Inferior parietal cortex (tissue), 1 donor: ENCODE measurements at regions not wholly inside any gene's neighbourhood (a gene's known extent, or its start where the extent isn't known, plus 50 kb on each side); places are given as distances from the start of the nearest gene placed in this dataset.

ENCODE experiments used
- DNase-seq: peaks from one replicate; pipeline ENCODE4 v3.0.0-alpha.2; 2016; ENCODE audit errors: extremely low spot score

DNA sequence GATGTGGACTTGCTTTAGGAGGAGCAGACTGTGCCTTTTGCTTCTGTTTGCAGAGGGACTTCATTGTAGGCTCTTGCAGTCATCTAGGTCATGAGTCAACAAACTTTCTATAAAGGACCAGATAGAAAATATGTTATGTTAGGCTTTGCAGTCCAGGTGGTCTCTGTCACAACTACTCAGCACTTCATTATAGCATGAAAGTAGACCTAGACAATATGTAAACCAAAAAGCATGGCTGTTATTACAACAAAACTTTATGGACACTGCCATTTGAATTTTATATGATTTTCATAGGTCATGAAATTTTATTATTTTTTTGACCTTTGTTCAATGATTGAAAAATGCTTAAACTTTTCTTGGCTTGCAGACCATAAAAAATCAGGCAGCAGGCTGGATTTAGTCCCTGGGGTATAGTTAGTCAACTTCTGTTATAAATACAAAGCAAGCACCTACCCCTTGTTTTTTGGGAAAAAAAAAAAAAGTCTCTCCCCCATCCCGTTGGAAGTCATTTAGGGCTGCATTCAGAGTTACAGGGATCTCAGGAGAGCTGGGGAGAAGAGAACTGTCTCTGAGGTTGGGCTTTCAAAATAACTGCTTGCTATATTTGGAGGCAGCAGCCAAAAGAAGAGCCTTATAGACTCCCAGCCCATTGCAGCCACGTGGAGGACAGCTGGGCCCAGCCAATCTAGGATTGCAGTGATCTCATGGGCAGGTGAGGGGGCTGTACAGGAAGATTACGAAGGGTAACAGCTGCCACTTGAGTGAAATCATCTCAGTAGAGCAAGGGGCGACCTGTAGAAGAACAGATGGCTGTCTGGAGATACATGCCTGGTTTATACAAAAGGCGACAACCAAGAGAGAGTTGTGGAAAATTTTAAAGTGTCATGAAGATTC, 136.6 kb upstream of the TNC start:
- DNase-seq, result no peak

DNA sequence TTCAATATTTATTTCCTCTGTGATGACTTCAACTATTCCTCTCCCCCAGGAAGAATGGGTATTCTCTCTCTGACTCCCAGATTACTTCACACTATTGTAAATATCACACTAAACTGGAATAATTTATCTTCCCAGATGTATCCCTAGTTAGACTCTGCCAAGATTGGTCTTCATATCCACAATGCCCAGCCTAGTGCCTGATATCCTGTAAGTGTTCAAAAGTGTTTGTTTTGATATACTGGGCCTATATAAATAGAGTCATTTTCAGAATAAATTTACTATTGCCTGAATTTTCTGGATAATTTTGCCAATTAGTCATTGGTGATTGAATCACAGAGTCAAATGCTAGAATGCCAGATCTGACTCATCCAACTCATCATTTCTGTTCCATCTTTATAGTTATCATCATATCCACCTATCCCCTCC, 143.7 kb upstream of the TNC start:
- DNase-seq, result no peak

DNA sequence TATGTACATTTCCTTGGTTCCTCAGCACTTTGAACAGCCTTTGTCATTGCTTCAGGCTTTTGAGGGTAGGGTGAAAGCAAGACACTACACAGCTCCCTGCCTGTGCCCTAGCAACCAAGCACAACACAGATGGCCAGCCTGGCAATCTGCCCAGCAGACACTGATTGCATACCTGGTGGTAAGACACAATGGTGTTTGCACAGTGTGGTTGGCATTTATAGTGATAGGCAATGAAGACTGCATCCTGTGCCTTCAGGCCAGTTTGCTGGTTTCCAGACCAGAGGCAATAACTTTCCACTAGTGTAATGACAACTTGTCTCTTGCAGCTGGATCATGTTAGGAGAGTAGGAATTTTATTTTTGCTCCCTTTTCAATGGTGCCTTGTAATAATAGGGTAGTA, 144.5 kb upstream of the TNC start:
- DNase-seq, result no peak

DNA sequence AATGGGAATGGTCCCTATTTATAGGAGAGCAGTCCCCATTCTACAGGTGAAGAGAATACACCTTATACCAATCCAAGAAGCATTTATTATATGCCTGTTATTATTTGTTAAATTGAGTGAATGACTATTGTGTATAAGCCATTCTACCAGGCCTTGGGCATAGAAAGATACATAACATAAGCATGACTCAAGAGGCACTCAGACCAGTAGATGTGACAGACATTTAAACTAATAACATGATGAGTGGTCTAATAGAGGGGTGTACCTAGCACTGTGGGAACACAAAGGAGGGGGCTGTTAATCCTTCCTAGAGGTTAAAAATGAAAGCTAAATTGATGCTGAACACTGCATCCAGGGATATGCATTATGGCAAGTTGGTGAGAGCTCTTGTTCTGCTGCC, 145.0 kb upstream of the TNC start:
- DNase-seq, result no peak

DNA sequence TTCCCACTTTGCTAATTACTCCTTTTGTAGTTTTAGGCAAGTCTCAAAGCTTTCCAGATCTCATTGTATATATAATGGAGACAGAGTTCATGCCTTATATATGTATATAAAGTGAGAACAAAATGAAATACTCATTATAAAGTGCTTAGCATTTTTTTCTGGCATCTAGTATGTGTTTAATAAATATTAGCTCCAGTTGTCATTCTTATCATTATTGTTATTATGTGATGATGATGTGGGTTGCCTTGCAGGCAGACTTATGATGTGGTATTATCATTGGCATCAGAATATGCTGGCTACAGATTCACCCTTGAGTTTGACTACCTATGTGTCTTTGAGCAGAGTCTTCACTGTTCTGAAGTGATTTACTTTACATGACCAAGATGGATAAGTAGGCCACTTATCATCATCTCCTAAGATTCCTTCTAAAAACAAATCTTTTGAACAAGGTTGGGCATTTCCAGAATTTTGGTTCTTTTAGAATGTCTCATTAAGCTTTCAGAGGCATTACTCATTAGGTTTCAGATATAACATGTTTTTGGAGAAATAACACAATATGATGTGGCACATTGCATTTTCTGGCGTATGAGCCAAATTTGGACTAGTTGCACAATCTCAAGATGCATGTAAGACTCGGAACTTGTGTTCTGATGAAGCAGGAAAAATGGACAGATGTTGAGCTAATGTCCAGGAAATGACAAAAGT, 145.6 kb upstream of the TNC start:
- DNase-seq, result no peak

DNA sequence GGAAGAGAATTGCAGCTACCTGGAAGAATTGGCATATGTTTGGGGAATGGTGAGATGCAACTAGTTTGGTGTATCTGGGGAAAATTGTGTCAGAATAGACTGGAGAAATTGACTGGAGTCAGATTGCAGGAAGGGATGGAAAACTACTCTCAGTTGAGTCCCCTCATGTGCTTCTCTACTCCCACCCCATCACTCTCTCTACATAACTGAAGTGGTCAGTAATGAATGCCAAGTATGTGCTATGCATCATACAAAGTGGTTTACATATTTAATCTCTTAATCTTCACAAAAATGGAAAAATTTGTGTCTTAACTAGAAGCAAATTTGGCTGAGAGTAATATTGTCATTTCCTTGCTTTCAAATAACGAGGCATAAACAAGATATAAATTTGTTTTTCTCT, 146.4 kb upstream of the TNC start:
- DNase-seq, result no peak

DNA sequence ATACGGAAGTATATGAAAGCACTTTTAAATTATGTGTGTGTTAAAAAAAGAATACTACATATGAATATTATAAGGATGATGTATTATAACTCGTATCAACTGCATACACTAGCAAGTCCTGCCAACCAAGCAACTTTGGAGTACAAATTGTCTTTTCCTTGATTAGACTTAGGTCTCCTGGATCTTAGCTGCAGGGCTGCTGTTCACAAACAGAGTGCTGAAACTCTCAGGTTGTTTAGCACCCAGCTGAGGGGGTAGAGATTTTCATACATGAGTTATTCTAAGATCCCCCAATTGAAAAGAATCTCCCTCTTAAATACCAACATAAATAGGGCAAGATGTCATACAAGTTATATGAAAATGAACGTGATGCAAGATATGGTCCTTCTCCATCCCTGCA, 149.8 kb upstream of the TNC start:
- DNase-seq, result no peak

DNA sequence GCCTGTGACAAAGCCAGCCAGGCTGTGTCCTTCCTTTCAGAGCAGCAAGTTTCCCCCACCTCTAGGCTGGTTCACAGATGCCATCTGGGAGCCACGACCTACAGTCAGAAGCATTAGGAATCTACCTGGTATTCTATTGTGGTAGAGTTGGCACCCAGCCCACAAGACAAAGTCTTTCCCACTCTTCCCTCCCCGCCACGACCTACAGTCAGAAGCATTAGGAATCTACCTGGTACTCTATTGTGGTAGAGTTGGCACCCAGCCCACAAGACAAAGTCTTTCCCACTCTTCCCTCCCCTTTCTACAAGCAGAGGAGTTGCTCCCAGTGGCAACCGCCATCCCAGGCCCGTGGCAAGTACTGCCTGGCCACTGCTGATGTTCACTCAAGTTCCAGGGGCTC, 157.8 kb upstream of the TNC start:
- DNase-seq, result no peak

DNA sequence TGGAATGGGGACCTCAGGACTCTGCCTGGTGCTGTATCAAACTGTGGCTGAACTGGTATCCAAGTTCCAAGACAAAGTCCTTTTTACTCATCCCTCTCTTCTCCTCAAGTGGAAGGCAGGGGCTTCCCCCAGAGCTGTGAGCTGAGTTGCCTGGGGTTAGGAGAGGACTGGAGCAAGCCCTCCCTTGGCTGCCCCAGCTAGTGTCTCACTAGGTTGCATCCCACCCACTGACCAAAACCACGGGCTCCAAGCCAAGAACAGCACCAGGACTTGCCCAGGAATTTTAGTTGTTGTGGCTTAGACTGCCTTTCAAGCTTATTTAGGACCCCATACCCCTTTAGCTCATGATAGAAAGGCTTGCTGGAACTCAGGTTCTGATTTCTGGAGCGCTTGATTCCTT, 158.7 kb upstream of the TNC start:
- no peak for DNase-seq

DNA sequence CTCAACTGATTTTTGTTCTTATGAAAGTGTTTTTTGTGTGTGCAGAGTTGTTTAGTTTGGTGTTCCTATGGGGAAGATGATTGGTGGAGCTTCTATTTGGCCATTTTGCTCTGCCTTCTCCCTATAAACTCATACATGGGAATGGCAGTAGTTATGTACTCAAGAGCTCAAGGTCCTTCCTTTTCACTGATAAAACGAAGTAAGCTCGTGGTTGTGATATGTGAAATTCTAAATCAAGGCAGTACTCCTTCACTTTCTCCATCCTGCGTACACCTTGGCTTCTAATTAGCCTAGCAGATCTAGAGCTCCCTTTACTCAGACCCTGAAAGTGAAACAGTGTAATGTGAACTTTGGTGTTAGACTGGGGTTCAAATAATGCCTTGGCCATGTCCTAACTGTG, 159.3 kb upstream of the TNC start:
- no peak for DNase-seq

DNA sequence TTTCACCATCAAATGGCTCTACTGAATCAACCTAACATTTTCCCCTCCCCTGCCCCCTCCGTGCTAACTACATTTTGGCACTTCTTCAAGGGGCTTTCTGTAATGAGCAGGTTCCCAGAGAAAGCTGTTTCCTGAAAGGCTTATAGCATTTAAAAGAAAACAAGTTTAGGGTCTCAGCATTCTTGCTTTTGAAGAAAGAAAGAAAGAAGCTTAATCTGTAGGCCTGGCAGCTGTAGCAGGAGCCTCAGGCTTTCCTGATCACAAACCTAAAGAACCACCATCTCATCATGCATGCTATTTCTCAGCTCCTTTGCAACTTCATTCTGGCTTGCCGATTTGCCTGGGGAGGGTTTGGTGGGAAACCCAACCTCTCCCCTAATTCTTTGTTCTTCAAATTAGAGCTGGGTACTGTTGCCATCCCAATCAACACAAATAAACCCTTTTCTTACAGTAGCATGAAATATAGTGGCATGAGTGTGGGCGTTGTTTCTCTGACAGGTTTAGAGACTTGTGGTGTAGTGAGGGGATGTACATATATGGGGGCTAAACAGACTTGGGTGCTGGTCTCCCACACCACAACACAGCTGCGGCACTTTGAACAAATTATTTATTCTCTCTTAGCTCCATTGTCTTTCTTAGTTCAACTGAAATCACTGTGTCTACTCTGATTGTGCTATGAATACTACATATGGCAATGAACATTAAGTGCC, 160.5 kb upstream of the TNC start:
- DNase-seq, result no peak

DNA sequence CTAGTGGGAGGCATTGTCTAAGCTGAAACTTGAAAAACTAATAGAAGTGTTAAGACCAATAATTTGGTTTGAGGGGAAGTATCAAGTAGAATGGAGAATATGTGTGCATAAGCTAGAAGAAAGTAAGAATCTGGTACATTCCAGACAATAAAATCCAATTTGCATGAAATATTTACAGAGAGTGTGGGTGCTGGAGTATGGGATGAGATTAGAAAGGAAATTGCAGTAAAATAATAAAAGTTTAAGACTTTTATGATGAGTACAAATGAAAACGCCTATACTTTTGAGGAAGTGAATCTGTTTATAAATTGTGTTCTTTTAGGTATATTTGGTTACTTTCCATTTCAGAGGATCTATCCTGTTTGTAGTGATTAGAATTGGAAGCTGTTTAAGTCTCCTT, 165.4 kb upstream of the TNC start:
- DNase-seq, result no peak

DNA sequence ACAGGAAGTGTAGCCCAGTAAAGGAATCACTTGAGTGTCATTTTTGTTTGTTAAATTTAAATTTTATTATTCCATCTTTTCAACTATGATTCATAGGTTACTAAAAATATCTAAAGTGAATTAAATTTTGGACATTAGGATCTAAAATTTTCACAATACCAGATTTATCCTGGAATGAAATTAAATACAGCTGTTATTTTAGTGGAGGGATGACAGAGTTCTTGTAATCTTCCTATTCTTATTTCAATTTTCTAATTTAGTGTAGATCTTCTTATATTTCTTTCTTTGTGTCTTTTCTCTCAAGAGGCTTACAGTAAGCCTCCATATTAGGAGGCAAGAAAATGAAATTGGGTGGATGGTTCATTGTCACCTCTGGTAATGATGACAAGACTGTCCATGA, 167.9 kb upstream of the TNC start:
- no peak for DNase-seq

DNA sequence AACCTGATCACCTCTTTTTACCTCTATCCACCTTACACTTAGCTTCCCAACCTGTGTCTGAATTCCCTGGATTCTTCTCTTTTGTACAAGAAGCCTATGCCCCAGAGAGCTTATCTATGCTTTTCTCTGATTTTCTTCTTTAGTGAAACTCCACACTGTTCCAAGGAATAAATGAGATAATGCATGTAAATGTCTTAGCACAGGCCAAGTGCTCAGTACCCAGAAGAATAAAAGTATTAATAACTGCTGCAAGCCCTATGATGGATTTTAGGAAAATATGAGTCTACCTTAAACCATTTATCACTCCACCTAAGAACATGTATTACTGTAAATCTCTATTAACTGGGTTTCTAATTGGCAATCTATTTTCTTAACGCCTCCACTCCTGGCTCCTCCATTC, 168.5 kb upstream of the TNC start:
- DNase-seq, result no peak

DNA sequence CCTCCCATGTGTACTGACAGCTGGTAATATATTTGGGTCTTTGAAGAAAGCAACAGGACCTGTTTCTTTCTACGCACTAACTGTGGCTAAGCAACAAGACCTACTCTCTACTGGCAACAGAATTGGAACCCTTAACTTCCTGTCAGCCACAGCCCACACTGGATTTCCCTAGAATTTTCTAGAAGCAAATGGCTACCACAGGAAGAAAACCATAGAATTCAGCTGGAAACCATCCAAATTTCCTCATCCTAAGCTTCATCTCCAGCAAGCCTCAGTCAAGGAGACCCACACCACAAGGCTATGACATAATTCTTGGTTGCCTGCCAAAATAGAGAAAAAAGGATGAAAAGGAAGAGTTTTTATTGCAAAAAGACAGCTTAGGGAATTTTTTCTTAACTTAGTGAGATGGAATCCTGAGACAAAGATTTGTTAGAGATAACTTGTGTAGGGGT, 171.8 kb upstream of the TNC start:
- no peak for DNase-seq

DNA sequence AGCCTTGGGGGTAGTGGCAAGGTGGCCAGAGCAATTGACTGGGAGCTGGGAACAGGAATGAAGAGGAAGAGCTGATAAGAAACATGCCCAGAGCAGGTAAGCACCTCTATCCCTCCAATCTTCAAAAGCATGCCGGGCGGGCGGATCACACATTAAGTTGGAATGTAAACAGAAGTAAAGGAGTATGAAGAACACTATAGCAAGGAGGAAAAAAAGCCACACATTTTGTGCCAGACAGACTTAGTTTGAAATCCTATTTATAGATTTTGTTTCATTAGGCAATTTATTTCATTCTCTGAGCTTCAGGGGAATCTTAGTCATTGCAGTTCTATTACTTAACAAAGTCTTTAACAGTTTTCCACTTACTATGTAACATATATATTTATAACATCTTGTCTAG, 173.9 kb upstream of the TNC start:
- DNase-seq, result no peak

DNA sequence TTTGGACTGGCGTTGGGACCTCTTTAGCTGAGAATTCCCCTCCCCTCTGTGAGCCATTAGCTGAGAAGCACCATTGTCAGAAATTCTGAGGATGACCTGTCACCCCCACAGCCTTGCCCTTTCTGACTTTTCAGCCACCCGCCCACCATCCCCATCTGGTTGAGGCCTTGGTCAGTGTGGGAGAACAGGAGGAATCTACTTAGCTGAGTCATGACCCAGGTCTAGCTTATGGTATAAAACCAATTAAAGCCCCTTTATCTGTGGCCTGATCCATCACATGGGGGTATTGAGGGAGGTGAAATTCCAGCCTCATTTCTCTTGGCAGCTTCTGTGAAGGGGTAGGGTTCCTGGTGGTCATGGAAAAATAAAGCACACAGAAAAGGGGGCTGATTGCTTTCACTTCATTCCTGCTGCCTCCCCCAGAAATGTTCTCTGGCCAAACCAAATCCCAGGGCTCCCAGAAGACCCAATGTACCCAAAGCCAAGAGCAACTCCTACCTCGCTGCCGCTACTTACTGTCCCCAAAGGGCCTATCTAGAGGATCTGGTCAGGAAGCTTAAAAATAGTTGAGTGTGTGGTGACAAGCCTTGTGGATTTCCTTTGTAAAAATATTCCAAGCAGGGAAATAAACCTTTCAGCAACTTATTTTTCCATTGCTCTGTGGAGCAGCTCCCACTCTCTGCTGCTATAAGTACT, 174.8 kb upstream of the TNC start:
- DNase-seq, result no peak

DNA sequence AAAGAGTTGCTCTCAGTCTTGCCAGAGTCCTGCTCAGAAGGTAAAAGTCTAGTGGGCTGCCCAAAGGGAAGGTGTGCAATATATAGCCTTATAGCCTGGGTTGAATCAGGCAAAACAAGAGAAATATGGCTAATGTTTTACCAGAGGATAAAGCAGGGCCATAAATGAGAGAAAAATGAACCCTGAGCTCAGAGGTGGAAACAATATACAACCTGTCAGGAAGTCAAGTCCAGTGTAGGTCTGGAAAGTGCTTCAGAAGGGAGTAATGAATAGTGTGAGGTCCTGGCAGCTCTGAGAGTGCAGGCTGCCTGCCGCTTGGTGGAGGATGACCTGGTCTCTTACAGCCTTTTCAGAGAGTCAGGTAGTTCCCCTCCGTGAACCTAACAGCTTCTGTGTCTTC, 177.8 kb upstream of the TNC start:
- no peak for DNase-seq

DNA sequence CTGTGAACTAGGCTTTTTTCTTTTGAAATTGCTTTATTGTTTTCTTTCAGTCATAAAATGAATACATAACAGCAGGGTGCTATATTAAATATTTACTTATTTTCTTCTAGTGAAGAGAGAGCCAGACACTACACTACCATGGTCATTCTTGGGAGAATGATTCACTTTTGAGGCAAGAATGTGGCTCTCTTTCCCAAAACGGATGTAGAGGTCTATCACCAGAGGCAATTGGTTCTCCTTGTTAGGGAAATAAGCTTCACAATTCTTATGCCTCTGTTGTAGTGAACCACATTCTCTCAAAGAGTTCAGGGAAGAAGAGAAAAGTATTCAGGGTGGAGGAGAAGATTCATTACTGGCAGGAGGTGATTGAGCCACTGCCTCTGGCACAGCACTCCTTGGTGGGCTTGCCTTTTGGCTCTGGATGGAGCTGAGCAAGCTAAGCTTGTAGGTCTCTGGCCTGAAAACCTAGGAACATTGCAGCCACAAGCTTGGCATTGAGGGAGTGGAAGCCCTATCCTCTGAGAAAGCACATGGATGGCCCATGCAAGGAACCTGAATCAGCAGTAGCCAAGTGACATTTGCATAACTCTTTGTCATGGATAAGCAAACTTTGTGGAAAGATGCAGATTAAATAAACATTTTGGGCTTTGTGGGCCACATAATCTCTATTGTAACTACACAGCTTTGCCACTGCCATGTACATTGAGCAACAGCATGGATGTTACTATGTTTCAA, 179.0 kb upstream of the TNC start:
- no peak for DNase-seq

DNA sequence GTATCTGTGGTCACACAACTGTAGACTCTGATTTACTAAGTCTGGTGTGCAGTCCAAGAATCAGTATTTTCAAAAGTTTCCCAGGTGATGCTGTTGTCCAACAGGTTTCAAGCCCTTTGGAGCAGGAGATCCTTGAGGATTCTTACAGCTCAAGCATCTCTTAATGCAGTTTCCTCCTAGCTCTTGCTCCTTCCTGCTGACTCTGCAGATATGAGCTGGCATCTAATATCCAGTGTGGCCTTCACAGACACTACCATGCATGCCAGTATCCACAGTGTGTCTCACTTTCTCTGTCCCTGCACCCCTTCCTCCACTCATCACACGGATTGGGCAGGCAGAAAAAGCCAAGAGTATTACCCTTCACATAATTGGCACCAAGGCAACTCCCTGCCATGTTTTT, 182.2 kb upstream of the TNC start:
- DNase-seq, result no peak

DNA sequence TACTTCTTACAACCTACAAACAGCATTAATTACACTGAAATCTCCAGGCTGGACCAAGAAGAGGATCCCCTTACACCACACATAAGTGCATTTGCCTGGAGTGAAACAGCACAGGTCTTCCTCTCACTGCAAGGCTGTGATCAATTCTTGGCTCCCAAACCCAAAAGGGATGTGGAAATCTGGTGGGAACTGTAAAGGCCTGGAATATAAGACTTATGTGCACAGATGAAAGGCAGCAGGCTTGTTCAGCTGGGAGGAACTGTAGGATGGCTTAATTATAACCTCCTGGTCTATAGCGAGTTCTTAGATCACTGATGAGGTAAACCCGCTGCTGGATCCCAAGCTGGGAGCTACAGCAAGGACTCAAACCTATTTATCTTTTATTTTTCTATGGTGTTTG, 182.9 kb upstream of the TNC start:
- no peak for DNase-seq
